ENCODE measurements at regions not wholly inside any gene's neighbourhood (a gene's known extent, or its start where the extent isn't known, plus 50 kb on each side); places are given as distances from the start of the nearest gene placed in this dataset.
A peak's percentile ranks its signal among the peaks of the same experiment; 100 is the strongest.

DNA sequence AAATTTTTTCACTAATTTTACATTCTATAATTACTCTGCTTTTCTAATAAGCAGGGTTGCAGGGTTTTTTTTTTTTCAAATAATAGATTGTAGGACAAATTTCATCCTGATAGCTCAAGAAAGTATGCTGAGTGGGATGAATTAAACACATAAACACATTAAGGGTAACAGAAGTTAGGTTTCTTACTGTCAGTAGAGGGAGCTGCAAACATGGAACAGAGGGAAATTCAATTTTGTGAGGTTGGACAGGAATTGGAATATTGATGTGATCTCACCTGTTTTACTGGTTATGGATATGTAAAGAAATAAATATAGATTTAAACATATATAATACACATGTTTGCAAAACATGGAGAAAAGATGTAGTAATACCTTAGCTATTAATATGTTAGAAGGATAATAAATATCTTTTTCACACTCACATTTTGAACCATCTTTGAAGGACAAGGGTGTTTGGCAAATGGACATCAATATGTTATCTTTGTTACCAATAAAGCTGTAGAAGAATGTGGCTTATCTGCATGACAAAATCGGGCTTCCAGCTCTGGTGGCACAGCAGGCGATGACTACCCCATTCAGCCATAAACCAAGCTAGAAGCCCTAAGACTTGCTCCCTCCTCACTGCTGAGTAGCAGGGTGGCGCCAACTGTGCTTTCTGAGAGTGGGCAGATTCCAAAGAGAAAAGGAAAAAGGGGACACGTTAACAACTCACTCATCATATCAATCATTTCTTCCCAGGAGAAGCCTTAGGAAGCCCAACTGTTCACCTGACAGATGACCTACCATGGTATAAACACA is 1257.4 kb downstream of the GATA3 start:
- H3K27ac ChIP-seq: no peak overlapping the region
- H3K27me3 ChIP-seq: no peaks in the 10 kb centered on the region
- TF ChIP-seq, protein P1, sequence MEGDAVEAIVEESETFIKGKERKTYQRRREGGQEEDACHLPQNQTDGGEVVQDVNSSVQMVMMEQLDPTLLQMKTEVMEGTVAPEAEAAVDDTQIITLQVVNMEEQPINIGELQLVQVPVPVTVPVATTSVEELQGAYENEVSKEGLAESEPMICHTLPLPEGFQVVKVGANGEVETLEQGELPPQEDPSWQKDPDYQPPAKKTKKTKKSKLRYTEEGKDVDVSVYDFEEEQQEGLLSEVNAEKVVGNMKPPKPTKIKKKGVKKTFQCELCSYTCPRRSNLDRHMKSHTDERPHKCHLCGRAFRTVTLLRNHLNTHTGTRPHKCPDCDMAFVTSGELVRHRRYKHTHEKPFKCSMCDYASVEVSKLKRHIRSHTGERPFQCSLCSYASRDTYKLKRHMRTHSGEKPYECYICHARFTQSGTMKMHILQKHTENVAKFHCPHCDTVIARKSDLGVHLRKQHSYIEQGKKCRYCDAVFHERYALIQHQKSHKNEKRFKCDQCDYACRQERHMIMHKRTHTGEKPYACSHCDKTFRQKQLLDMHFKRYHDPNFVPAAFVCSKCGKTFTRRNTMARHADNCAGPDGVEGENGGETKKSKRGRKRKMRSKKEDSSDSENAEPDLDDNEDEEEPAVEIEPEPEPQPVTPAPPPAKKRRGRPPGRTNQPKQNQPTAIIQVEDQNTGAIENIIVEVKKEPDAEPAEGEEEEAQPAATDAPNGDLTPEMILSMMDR (IDR thresholded peaks at IDR 0.05): no peak
- TF ChIP-seq POLR2A (IDR thresholded peaks at IDR 0.05): no peak
- no peaks in the 10 kb centered on the region for H3K36me3 ChIP-seq
- no peaks in the 10 kb centered on the region for H3K9me3 ChIP-seq
- H3K4me1 ChIP-seq: no peaks in the 10 kb centered on the region
- WGBS, 2 donors: 66% methylated on average over 4 of the region's 4 CpGs
- no peak for DNase-seq
- H3K4me3 ChIP-seq (replicated peaks in 1 of 3): no peak overlapping the region
- intact Hi-C loops (cut with DNase I): no loop called here

GRCh38 chr10:9315292-9315691 is 1260.8 kb downstream of the GATA3 start:
- Histone ChIP-seq H3K4me1 (no peaks in the 10 kb centered on the region), H3K4me3 (replicated peaks in 1 of 3) (no peak overlapping the region), H3K27me3 (no peaks in the 10 kb centered on the region), H3K27ac (no peak overlapping the region), H3K36me3 (no peaks in the 10 kb centered on the region), H3K9me3 (no peaks in the 10 kb centered on the region)
- no peak for DNase-seq
- intact Hi-C loops (cut with DNase I): no loop called here
- TF ChIP-seq, protein P1 (IDR thresholded peaks at IDR 0.05): no peak
- TF ChIP-seq POLR2A (IDR thresholded peaks at IDR 0.05): no peak

- 26 to 28% methylated on average over 3 of the region's 3 CpGs for WGBS, 2 donors
- H3K27me3 ChIP-seq: no peaks in the 10 kb centered on the region
- intact Hi-C loops (cut with DNase I): no loop called here
- no peaks in the 10 kb centered on the region for H3K9me3 ChIP-seq
- TF ChIP-seq, protein P1 (IDR thresholded peaks at IDR 0.05): peak; percentile 43 to 84 (median 75)
- no peak for TF ChIP-seq POLR2A (IDR thresholded peaks at IDR 0.05)
- no peak for DNase-seq
- no peaks in the 10 kb centered on the region for H3K36me3 ChIP-seq
- no peak overlapping the region for H3K4me3 ChIP-seq (replicated peaks in 1 of 3)
- H3K27ac ChIP-seq: no peak overlapping the region
- no peaks in the 10 kb centered on the region for H3K4me1 ChIP-seq
These were observed 1277.1 kb downstream of the GATA3 start for GRCh38 chr10:9331583-9332008.

DNA sequence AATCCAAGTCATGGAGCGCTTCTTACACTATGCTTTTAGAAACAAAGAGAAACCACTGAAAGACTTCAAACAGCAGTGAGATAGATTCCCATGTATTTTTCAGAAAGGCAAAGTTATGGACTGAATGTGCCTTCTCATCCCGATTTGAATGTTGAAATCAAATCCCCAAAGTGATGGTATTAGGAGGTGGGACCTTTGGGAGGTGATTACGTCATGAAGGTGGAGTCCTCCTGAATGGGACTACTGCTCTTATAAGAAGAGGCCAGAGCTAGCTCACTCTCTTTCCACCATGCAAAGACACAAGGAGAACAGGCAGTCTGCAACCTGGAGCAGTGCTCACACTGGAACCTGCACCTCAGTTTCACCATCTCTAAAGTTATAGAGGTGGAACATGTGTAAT is 1279.8 kb downstream of the GATA3 start:
- no peak overlapping the region for H3K27ac ChIP-seq
- DNase-seq: no peak
- no peaks in the 10 kb centered on the region for H3K36me3 ChIP-seq
- intact Hi-C loops (cut with DNase I): no loop called here
- TF ChIP-seq POLR2A (IDR thresholded peaks at IDR 0.05): no peak
- TF ChIP-seq, protein P1 (IDR thresholded peaks at IDR 0.05): no peak
- no peaks in the 10 kb centered on the region for H3K4me1 ChIP-seq
- no peak overlapping the region for H3K4me3 ChIP-seq (replicated peaks in 1 of 3)
- no peaks in the 10 kb centered on the region for H3K27me3 ChIP-seq
- no peaks in the 10 kb centered on the region for H3K9me3 ChIP-seq
- 89 to 92% methylated on average over 3 of the region's 3 CpGs for WGBS, 2 donors

GRCh38 chr10:9339716-9340115 is 1285.2 kb downstream of the GATA3 start:
- no peak for DNase-seq
- Histone ChIP-seq H3K9me3 (no peaks in the 10 kb centered on the region), H3K27me3 (no peaks in the 10 kb centered on the region), H3K27ac (no peak overlapping the region), H3K4me3 (replicated peaks in 1 of 3) (no peak overlapping the region), H3K36me3 (no peaks in the 10 kb centered on the region), H3K4me1 (no peaks in the 10 kb centered on the region)
- intact Hi-C loops (cut with DNase I): no loop called here
- 17 to 24% methylated on average over 1 of the region's 1 CpG for WGBS, 2 donors
- TF ChIP-seq, protein P1 (IDR thresholded peaks at IDR 0.05): no peak
- TF ChIP-seq POLR2A (IDR thresholded peaks at IDR 0.05): no peak

All from thyroid gland (tissue), 4 donors.